Astrocyte (in vitro differentiated cells and primary cell): ENCODE measurements at regions not wholly inside any gene's neighbourhood (a gene's known extent, or its start where the extent isn't known, plus 50 kb on each side); places are given as distances from the start of the nearest gene placed in this dataset.

Experiments used
- DNase-seq: peaks from one replicate; pipeline ENCODE4 v3.0.0-alpha.2; 2010; ENCODE audit warnings: low read depth
- FAIRE-seq: peaks from 2 replicates; lab custom pipeline; 2011; peaks lifted over from hg19 to GRCh38; lab: Jason Lieb, UNC
- H2AFZ ChIP-seq: 2 replicates; pipeline ENCODE4 v1.6.0; 2012; ENCODE audit warnings: low read depth, low read length, inconsistent platforms
- H3K27ac ChIP-seq: 2 replicates; pipeline ENCODE4 v1.5.1; 2011; ENCODE audit warnings: low read depth, low read length, inconsistent platforms
- H3K27me3 ChIP-seq: 2 replicates; pipeline ENCODE4 v1.6.0; 2011; ENCODE audit warnings: low read length, inconsistent platforms; ENCODE audit not compliant: insufficient read depth
- H3K36me3 ChIP-seq: 2 replicates; pipeline ENCODE4 v1.5.1; 2011; ENCODE audit warnings: low read length, inconsistent platforms; ENCODE audit not compliant: insufficient read depth
- H3K4me1 ChIP-seq: 2 replicates; pipeline ENCODE4 v1.5.1; 2011; ENCODE audit warnings: low read length, inconsistent platforms; ENCODE audit not compliant: insufficient read depth
- H3K4me2 ChIP-seq: 2 replicates; pipeline ENCODE4 v1.6.0; 2012; ENCODE audit warnings: low read length, inconsistent platforms
- H3K4me3 ChIP-seq: 2 replicates; pipeline ENCODE4 v1.5.1; 2011; ENCODE audit warnings: low read depth, mild to moderate bottlenecking, low read length, inconsistent platforms; ENCODE audit not compliant: insufficient read depth
- H3K79me2 ChIP-seq: 2 replicates; pipeline ENCODE4 v1.6.0; 2012; ENCODE audit warnings: mild to moderate bottlenecking, low read length, inconsistent platforms; ENCODE audit not compliant: insufficient read depth
- H3K9ac ChIP-seq: 2 replicates; pipeline ENCODE4 v1.6.0; 2012; ENCODE audit warnings: mild to moderate bottlenecking, low read length, inconsistent platforms
- H3K9me3 ChIP-seq: 2 replicates; pipeline ENCODE4 v1.5.1; 2012; ENCODE audit warnings: low read depth, mild to moderate bottlenecking, low read length, inconsistent platforms; ENCODE audit not compliant: insufficient read depth
- H4K20me1 ChIP-seq: 2 replicates; pipeline ENCODE4 v1.6.0; 2012; ENCODE audit warnings: low read length, inconsistent platforms; ENCODE audit not compliant: insufficient read depth
- H3K27ac Mint-ChIP-seq: one replicate; pipeline ENCODE4 v1.8.0; 2021; ENCODE audit warnings: mild to moderate bottlenecking, mixed read lengths; ENCODE audit not compliant: unreplicated experiment
- H3K27me3 Mint-ChIP-seq: one replicate; pipeline ENCODE4 v1.8.0; 2021; ENCODE audit warnings: low read depth, mixed read lengths; ENCODE audit not compliant: unreplicated experiment
- H3K36me3 Mint-ChIP-seq: one replicate; pipeline ENCODE4 v1.8.0; 2021; ENCODE audit warnings: low read depth, mixed read lengths; ENCODE audit not compliant: unreplicated experiment
- H3K4me1 Mint-ChIP-seq: one replicate; pipeline ENCODE4 v1.8.0; 2021; ENCODE audit warnings: low read depth, mixed read lengths; ENCODE audit not compliant: unreplicated experiment
- H3K4me3 Mint-ChIP-seq: one replicate; pipeline ENCODE4 v1.8.0; 2021; ENCODE audit warnings: mild to moderate bottlenecking, moderate library complexity, mixed read lengths; ENCODE audit not compliant: unreplicated experiment
- H3K9me3 Mint-ChIP-seq: one replicate; pipeline ENCODE4 v1.8.0; 2021; ENCODE audit warnings: mild to moderate bottlenecking, mixed read lengths; ENCODE audit not compliant: unreplicated experiment
- EZH2 ChIP-seq: IDR thresholded peaks from 2 replicates; pipeline ENCODE4 v1.6.1; 2012; ENCODE audit warnings: mild to moderate bottlenecking, low read length, inconsistent platforms; ENCODE audit not compliant: insufficient read depth
- TF ChIP-seq, protein P1 (sequence below): IDR thresholded peaks from 2 replicates; pipeline ENCODE4 v1.5.1; 2011; ENCODE audit warnings: low read depth, mild to moderate bottlenecking, inconsistent platforms, low read length, moderate library complexity; ENCODE audit not compliant: insufficient read depth

DNA sequence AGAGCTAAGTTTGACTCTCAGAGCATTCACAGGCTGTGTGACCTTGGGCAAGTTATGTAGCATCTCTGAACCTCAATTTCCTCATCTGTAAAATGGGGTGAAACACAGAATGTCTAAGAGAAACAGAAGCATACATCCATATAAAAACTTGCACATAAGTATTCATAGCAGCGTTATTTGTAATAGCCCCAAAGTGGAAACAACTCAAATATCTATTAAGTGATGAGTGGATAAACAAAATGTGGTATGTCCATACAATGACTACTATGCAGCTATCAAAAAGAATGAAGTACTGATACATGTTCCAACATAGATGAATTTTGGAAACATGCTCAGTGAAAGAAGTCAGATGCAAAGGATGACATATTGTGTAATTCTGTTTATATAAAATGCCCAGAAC lies 201.8 kb upstream of the KBTBD8 start:
- H3K27me3 Mint-ChIP-seq: peaks cover 3% of the 10 kb centered on the region
- no peak overlapping the region for H3K4me3 Mint-ChIP-seq
- Histone ChIP-seq H3K9me3 (no peaks in the 10 kb centered on the region), H3K4me3 (no peak overlapping the region), H3K27me3 (peaks cover 2% of the 10 kb centered on the region), H4K20me1 (no peaks in the 10 kb centered on the region), H3K4me1 (peaks cover 8% of the 10 kb centered on the region), H3K36me3 (no peaks in the 10 kb centered on the region), H3K27ac (no peak overlapping the region), H3K4me2 (no peak overlapping the region), H3K9ac (no peak overlapping the region), H2AFZ (no peak overlapping the region), H3K79me2 (no peaks in the 10 kb centered on the region)
- H3K36me3 Mint-ChIP-seq: no peaks in the 10 kb centered on the region
- H3K9me3 Mint-ChIP-seq: no peaks in the 10 kb centered on the region
- FAIRE-seq (peak; percentile 49), DNase-seq (no peak)
- H3K4me1 Mint-ChIP-seq: peaks cover 5% of the 10 kb centered on the region
- no peak for TF ChIP-seq EZH2
- TF ChIP-seq, protein P1, sequence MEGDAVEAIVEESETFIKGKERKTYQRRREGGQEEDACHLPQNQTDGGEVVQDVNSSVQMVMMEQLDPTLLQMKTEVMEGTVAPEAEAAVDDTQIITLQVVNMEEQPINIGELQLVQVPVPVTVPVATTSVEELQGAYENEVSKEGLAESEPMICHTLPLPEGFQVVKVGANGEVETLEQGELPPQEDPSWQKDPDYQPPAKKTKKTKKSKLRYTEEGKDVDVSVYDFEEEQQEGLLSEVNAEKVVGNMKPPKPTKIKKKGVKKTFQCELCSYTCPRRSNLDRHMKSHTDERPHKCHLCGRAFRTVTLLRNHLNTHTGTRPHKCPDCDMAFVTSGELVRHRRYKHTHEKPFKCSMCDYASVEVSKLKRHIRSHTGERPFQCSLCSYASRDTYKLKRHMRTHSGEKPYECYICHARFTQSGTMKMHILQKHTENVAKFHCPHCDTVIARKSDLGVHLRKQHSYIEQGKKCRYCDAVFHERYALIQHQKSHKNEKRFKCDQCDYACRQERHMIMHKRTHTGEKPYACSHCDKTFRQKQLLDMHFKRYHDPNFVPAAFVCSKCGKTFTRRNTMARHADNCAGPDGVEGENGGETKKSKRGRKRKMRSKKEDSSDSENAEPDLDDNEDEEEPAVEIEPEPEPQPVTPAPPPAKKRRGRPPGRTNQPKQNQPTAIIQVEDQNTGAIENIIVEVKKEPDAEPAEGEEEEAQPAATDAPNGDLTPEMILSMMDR: no peak
- no peak overlapping the region for H3K27ac Mint-ChIP-seq

DNA sequence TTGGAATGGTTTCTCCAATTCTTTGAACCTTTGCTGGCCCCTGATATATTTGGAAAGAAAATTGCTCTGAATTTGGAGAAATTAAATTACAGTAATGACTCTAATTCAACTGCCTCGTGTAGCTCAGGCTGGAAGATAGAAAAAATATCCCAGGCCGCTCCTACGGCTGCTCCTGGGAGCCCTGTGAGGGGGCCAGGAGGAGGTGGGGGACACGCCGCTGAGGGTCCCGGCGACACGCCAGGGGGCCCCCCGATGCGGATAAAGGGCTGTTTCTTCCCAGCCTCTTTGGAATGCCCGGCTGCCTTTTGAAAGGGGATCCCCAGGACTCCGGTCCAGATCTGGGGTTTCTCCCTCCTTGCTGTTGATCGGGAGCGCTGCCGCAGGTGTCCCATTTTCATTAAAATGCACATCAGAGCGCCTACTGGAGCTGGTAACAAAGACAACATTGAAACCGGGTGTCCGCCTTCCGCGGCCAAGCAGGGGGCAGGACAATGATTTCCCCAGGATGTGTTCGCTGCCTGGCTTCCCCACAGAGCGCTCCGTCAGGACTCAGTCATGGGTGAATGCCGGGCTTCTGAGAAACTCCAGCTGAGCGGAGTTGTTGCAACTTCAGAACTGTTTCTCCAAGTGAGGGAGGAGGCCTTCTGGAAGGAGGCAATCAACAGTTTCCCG lies 200.1 kb upstream of the KBTBD8 start:
- Mint-ChIP-seq H3K4me1 (peaks cover 5% of the 10 kb centered on the region), H3K4me3 (peak overlapping the region; percentile 73), H3K36me3 (no peaks in the 10 kb centered on the region), H3K9me3 (no peaks in the 10 kb centered on the region), H3K27ac (peak overlapping the region; percentile 88), H3K27me3 (peaks cover under 1% of the 10 kb centered on the region)
- DNase-seq (peak; percentile 53), FAIRE-seq (peak; percentile 69)
- Histone ChIP-seq H4K20me1 (no peaks in the 10 kb centered on the region), H3K9ac (peak overlapping the region; percentile 68), H3K4me3 (peak overlapping the region; percentile 54), H3K36me3 (no peaks in the 10 kb centered on the region), H3K27me3 (no peaks in the 10 kb centered on the region), H2AFZ (peak overlapping the region; percentile 77), H3K27ac (peak overlapping the region; percentile 6), H3K9me3 (no peaks in the 10 kb centered on the region), H3K4me2 (peak overlapping the region; percentile 86), H3K79me2 (no peaks in the 10 kb centered on the region), H3K4me1 (peaks cover 8% of the 10 kb centered on the region)
- TF ChIP-seq EZH2: no peak
- TF ChIP-seq, protein P1: no peak

GRCh38 chr3:66800941-66801545 lies 197.1 kb upstream of the KBTBD8 start:
- H3K36me3 ChIP-seq: no peaks in the 10 kb centered on the region
- Mint-ChIP-seq H3K9me3 (no peaks in the 10 kb centered on the region), H3K27ac (no peak overlapping the region), H3K36me3 (no peaks in the 10 kb centered on the region), H3K4me3 (no peak overlapping the region), H3K4me1 (peaks cover 5% of the 10 kb centered on the region), H3K27me3 (no peaks in the 10 kb centered on the region)
- H3K4me2 ChIP-seq: no peak overlapping the region
- H3K9ac ChIP-seq: no peak overlapping the region
- no peak overlapping the region for H3K4me3 ChIP-seq
- DNase-seq (peak; percentile 46), FAIRE-seq (peak; percentile 23)
- H2AFZ ChIP-seq: no peak overlapping the region
- TF ChIP-seq, protein P1: no peak
- no peak for TF ChIP-seq EZH2
- H3K79me2 ChIP-seq: no peaks in the 10 kb centered on the region
- no peaks in the 10 kb centered on the region for H4K20me1 ChIP-seq
- H3K9me3 ChIP-seq: no peaks in the 10 kb centered on the region
- H3K27me3 ChIP-seq: no peaks in the 10 kb centered on the region
- H3K27ac ChIP-seq: no peak overlapping the region
- peaks cover 8% of the 10 kb centered on the region for H3K4me1 ChIP-seq
